Endothelial cell of umbilical vein (primary cell): ENCODE measurements at regions not wholly inside any gene's neighbourhood (a gene's known extent, or its start where the extent isn't known, plus 50 kb on each side); places are given as distances from the start of the nearest gene placed in this dataset.

ENCODE experiments used
- EZH2 ChIP-seq: IDR thresholded peaks from 2 replicates; pipeline ENCODE4 v1.6.1; 2012; ENCODE audit warnings: borderline replicate concordance, low read depth, mild to moderate bottlenecking, moderate library complexity, low read length, inconsistent platforms; ENCODE audit not compliant: severe bottlenecking
- MAX ChIP-seq: IDR thresholded peaks from 2 replicates; pipeline ENCODE4 v1.6.1; 2011; ENCODE audit not compliant: insufficient read depth, insufficient read length
- POLR2A ChIP-seq: IDR thresholded peaks from 2 replicates; pipeline ENCODE4 v1.6.1; 2012; ENCODE audit warnings: low read depth, mild to moderate bottlenecking, control low read depth, low read length
- POLR2AphosphoS5 ChIP-seq: IDR thresholded peaks from 2 replicates; pipeline ENCODE4 v1.6.1; 2012; ENCODE audit warnings: low read depth, mild to moderate bottlenecking, control low read depth, low read length, moderate library complexity; ENCODE audit not compliant: insufficient read depth
- TF ChIP-seq, protein P1 (sequence below), 2 donors: IDR thresholded peaks; 1 replicate in 1 of 2; 2 replicates in 1 of 2; pipeline ENCODE4 v1.5.1; 2011; ENCODE audit warnings: low read length in 2 of 2, mild to moderate bottlenecking in 2 of 2, moderate library complexity in 2 of 2, control low read depth in 1 of 2, inconsistent platforms in 1 of 2, low read depth in 1 of 2; ENCODE audit not compliant: insufficient read depth in 1 of 2; ENCODE audit errors: extremely low read depth in 1 of 2

- no peak for TF ChIP-seq MAX
- TF ChIP-seq, protein P1, sequence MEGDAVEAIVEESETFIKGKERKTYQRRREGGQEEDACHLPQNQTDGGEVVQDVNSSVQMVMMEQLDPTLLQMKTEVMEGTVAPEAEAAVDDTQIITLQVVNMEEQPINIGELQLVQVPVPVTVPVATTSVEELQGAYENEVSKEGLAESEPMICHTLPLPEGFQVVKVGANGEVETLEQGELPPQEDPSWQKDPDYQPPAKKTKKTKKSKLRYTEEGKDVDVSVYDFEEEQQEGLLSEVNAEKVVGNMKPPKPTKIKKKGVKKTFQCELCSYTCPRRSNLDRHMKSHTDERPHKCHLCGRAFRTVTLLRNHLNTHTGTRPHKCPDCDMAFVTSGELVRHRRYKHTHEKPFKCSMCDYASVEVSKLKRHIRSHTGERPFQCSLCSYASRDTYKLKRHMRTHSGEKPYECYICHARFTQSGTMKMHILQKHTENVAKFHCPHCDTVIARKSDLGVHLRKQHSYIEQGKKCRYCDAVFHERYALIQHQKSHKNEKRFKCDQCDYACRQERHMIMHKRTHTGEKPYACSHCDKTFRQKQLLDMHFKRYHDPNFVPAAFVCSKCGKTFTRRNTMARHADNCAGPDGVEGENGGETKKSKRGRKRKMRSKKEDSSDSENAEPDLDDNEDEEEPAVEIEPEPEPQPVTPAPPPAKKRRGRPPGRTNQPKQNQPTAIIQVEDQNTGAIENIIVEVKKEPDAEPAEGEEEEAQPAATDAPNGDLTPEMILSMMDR (IDR thresholded peaks at IDR 0.05; ENCODE audit: extremely low read depth in 1 of 2, insufficient read depth in 1 of 2, low read depth in 1 of 2, low read length in 2 of 2): no peak
- TF ChIP-seq EZH2: no peak
- TF ChIP-seq POLR2AphosphoS5: no peak
- no peak for TF ChIP-seq POLR2A
Measured at GRCh38 chr3:99344216-99344615, 294.2 kb upstream of the COL8A1 start.
